ENCODE measurements at regions not wholly inside any gene's neighbourhood (a gene's known extent, or its start where the extent isn't known, plus 50 kb on each side); places are given as distances from the start of the nearest gene placed in this dataset.

DNA sequence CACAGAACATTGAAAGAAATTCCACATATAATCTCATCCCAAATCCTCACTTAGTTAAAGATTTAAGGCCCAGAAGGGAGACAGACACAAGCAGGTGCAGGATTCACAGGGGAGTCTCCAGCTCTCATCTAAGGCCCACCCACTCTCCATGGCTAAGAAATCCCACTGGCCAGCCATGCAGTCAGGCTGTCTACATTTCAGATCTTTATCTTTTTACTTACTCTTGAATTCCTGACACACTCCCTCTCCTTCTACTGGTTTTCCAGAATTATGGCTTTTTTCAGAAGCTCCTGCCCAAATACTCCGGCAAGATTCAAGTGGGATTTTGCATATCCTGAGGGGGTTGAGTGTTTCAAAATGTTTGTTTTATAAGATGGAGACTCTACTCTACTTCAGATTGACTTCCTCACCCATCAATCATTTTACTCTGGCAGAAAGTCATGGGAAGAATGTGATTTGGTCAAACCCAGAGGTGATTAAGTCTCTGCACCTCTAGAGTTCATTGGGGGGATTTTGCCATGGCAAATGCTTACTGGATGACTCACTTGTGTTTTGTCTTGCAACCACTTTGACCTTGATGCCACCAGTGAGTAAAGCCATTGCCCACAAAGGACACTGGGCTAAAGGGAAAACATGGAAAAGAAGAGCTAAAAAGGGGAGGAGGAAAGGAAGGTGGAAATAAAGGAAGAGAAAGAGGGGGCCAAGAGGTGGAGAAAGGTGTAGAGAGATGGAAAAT, 688.8 kb upstream of the SALL1 start:
- TF ChIP-seq, protein P1, sequence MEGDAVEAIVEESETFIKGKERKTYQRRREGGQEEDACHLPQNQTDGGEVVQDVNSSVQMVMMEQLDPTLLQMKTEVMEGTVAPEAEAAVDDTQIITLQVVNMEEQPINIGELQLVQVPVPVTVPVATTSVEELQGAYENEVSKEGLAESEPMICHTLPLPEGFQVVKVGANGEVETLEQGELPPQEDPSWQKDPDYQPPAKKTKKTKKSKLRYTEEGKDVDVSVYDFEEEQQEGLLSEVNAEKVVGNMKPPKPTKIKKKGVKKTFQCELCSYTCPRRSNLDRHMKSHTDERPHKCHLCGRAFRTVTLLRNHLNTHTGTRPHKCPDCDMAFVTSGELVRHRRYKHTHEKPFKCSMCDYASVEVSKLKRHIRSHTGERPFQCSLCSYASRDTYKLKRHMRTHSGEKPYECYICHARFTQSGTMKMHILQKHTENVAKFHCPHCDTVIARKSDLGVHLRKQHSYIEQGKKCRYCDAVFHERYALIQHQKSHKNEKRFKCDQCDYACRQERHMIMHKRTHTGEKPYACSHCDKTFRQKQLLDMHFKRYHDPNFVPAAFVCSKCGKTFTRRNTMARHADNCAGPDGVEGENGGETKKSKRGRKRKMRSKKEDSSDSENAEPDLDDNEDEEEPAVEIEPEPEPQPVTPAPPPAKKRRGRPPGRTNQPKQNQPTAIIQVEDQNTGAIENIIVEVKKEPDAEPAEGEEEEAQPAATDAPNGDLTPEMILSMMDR (IDR thresholded peaks at IDR 0.05), result no peak
- no peak for TF ChIP-seq EP300 (IDR thresholded peaks at IDR 0.05; ENCODE audit: low read depth)
- no peak for TF ChIP-seq POLR2A (IDR thresholded peaks at IDR 0.05)

All from transverse colon (tissue), 3 donors.